ENCODE measurements at regions not wholly inside any gene's neighbourhood (a gene's known extent, or its start where the extent isn't known, plus 50 kb on each side); places are given as distances from the start of the nearest gene placed in this dataset.

GRCh38 chr6:3515669-3516068, 58.8 kb upstream of the SLC22A23 start:
- TF ChIP-seq POLR2AphosphoS5 (IDR thresholded peaks at IDR 0.05) (no peak), POLR2A (IDR thresholded peaks at IDR 0.05) (no peak), CTCF (IDR thresholded peaks at IDR 0.05) (no peak), EP300 (IDR thresholded peaks at IDR 0.05) (no peak)

Measured in gastroesophageal sphincter (tissue), 3 donors.